ENCODE measurements at regions not wholly inside any gene's neighbourhood (a gene's known extent, or its start where the extent isn't known, plus 50 kb on each side); places are given as distances from the start of the nearest gene placed in this dataset.

GRCh38 chr1:99407018-99407417 is 142.7 kb downstream of the PLPPR4 start:
- no peak for TF ChIP-seq SP1 (IDR thresholded peaks at IDR 0.05)
- no peak for TF ChIP-seq ELF4 (IDR thresholded peaks at IDR 0.05)
- no peak for TF ChIP-seq BHLHE40 (IDR thresholded peaks at IDR 0.05; ENCODE audit: borderline replicate concordance)
